Suprapubic skin (tissue), 4 donors: ENCODE measurements at regions not wholly inside any gene's neighbourhood (a gene's known extent, or its start where the extent isn't known, plus 50 kb on each side); places are given as distances from the start of the nearest gene placed in this dataset.

Experiments used
- EP300 ChIP-seq: sonication (generic); formaldehyde crosslinking; IDR thresholded peaks from one replicate; pipeline ENCODE4 v1.6.1; 2017; ENCODE audit warnings: antibody characterized with exemption
- POLR2A ChIP-seq, 2 donors: fragments of 450-650 bp; IDR thresholded peaks; one replicate each; pipeline ENCODE4 v1.6.1; 2017; ENCODE audit warnings: antibody characterized with exemption in 2 of 2, mild to moderate bottlenecking in 2 of 2, moderate library complexity in 2 of 2
- POLR2AphosphoS5 ChIP-seq, 3 donors: sonication (generic); formaldehyde crosslinking; IDR thresholded peaks; one replicate each; pipeline ENCODE4 v1.6.1; 2017; ENCODE audit warnings: antibody characterized with exemption in 3 of 3
- TF ChIP-seq, protein P1 (sequence below), 2 donors: fragments of 200-600 bp in 1 of 2; fragments of 450-650 bp in 1 of 2; sonication (generic) in 1 of 2; IDR thresholded peaks; one replicate each; pipeline ENCODE4 v1.5.1; 2016 to 2019; ENCODE audit warnings: antibody characterized with exemption in 2 of 2, mild to moderate bottlenecking in 1 of 2, moderate library complexity in 1 of 2

DNA sequence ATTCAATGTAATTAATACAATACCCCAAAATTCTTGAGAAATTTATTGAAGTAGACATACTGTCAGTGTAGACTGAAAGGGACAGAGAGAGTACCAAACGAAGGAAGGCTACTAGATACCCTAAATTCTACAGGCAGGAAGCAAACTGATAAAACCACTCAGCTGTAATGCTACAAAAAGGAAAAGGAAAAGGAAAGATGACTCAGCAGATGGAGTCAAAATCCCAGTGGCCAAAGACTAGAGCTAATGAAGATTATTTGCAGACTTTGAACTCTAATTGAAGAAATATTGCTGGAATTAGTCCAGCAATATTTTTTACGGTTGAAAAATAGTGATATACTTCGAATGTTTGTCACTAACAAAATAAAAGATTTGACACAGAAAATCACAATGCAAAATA lies 671.9 kb downstream of the BRINP3 start:
- TF ChIP-seq, protein P1, sequence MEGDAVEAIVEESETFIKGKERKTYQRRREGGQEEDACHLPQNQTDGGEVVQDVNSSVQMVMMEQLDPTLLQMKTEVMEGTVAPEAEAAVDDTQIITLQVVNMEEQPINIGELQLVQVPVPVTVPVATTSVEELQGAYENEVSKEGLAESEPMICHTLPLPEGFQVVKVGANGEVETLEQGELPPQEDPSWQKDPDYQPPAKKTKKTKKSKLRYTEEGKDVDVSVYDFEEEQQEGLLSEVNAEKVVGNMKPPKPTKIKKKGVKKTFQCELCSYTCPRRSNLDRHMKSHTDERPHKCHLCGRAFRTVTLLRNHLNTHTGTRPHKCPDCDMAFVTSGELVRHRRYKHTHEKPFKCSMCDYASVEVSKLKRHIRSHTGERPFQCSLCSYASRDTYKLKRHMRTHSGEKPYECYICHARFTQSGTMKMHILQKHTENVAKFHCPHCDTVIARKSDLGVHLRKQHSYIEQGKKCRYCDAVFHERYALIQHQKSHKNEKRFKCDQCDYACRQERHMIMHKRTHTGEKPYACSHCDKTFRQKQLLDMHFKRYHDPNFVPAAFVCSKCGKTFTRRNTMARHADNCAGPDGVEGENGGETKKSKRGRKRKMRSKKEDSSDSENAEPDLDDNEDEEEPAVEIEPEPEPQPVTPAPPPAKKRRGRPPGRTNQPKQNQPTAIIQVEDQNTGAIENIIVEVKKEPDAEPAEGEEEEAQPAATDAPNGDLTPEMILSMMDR (IDR thresholded peaks at IDR 0.05), result no peak
- TF ChIP-seq EP300 (no peak), POLR2AphosphoS5 (IDR thresholded peaks at IDR 0.05) (no peak), POLR2A (IDR thresholded peaks at IDR 0.05) (no peak)
